ENCODE measurements at regions not wholly inside any gene's neighbourhood (a gene's known extent, or its start where the extent isn't known, plus 50 kb on each side); places are given as distances from the start of the nearest gene placed in this dataset.

DNA sequence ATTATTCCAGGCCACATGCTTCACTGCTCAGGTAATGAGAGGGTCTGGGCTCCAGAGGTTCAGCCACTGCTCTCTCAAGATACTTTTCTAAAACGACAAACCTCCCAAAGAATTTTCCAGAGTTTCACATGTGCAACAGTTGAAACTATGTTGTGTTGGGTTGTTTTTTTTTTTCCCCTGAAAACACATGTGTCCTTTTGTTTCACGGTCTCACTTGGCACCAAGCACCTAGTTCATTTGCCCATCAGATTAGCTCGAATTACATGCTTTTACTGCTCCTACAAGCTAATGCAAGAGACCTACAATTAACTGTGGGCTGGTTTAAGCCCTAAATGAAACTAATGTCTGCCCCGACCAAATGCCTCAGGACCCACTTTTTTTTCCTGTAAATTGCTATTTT is 313.3 kb downstream of the FGFR2 start:
- H3K27ac ChIP-seq, result no peak overlapping the region
- no peaks in the 10 kb centered on the region for H3K9me3 ChIP-seq
- H3K27me3 ChIP-seq, result no peaks in the 10 kb centered on the region
- no peak for ATAC-seq
- DNase-seq, result no peak
- in situ Hi-C loops (cut with MboI; ENCODE audit: low sequenced_read_pairs in 4 of 4), result no loop called here
- no peak for TF ChIP-seq CTCF (IDR thresholded peaks at IDR 0.05 in 4 of 5, conservative IDR thresholded peaks at IDR 0.05 in 1 of 5)
- no peak for TF ChIP-seq POLR2A (IDR thresholded peaks at IDR 0.05)
- H3K36me3 ChIP-seq, result no peaks in the 10 kb centered on the region
- H3K4me1 ChIP-seq, result no peaks in the 10 kb centered on the region
- intact Hi-C loops (cut with DNase I; ENCODE audit: low total_unique reads), result no loop called here
- no peak overlapping the region for H3K4me3 ChIP-seq

- no peak overlapping the region for H3K4me3 ChIP-seq
- H3K4me1 ChIP-seq, result no peaks in the 10 kb centered on the region
- DNase-seq, result no peak
- in situ Hi-C loops (cut with MboI; ENCODE audit: low sequenced_read_pairs in 4 of 4), result no loop called here
- H3K27me3 ChIP-seq, result no peaks in the 10 kb centered on the region
- no peak overlapping the region for H3K27ac ChIP-seq
- TF ChIP-seq CTCF (IDR thresholded peaks at IDR 0.05 in 4 of 5, conservative IDR thresholded peaks at IDR 0.05 in 1 of 5) (no peak), POLR2A (IDR thresholded peaks at IDR 0.05) (no peak)
- H3K9me3 ChIP-seq, result no peaks in the 10 kb centered on the region
- no peaks in the 10 kb centered on the region for H3K36me3 ChIP-seq
- intact Hi-C loops (cut with DNase I; ENCODE audit: low total_unique reads), result no loop called here
- no peak for ATAC-seq
Observed at GRCh38 chr10:121285406-121286196, 312.6 kb downstream of the FGFR2 start.

DNA sequence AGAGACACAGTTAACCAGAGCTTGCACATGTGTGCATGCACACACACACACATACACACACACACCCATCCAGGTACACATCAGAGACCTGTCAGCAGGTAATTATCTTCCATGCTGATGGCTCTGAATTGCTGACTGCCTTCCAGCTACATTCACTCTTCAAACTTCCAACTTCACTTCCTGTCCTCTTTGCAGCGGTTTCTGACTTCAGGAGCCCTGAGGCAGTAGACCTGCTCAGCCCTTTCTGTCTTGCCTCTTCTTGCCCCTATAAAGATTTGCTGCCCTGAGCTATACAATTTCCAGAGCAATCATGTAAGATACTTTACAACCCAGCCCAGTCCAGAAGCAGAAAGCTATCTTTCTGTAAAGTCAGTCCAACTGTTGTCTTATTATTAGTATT is 310.2 kb downstream of the FGFR2 start:
- Histone ChIP-seq H3K9me3 (no peaks in the 10 kb centered on the region), H3K36me3 (no peaks in the 10 kb centered on the region), H3K4me1 (no peaks in the 10 kb centered on the region), H3K4me3 (no peak overlapping the region), H3K27ac (no peak overlapping the region), H3K27me3 (no peaks in the 10 kb centered on the region)
- no peak for DNase-seq
- in situ Hi-C loops (cut with MboI; ENCODE audit: low sequenced_read_pairs in 4 of 4) (no loop called here), intact Hi-C loops (cut with DNase I; ENCODE audit: low total_unique reads) (no loop called here)
- ATAC-seq, result no peak
- no peak for TF ChIP-seq POLR2A (IDR thresholded peaks at IDR 0.05)

DNA sequence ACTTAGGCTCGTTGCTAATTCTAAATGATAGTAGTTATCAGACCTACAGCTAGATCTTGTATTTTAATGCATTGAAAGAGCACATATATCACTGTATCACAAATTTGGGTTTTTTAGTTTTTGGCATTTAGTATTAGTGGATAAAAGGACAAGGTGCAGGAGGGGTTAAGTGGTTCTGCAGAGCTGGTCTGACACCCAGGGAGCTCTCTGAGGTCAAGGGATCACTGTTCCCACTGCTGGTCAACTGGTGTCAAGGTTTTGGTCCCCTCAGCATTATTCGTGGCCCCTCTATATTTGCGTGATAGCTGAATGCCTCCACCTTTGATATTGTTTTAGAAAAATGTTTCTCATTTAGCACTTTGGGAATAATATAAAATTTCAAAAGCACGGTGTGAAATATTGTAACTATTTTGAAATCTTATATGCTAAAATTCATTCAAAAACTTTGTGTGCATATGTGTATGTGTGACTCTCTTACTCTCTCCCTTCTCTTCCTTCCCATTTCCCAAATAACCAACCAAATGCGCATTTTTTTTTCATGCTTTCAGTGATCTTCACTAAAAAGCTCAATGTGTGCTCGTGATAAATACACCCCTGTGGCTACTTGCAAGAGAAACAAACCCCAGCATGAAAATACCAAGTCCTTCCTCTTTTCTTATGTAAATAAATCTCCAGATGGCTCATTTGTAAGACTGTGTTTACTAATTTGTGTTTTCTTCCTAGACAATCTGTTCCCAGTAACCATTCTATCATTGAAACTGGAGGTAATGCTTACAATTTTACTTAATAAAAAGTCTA is 309.2 kb downstream of the FGFR2 start:
- Histone ChIP-seq H3K9me3 (no peaks in the 10 kb centered on the region), H3K4me1 (no peaks in the 10 kb centered on the region), H3K27me3 (peaks cover 0 to 2% (median 0%) of the 10 kb centered on the region in 3 donors), H3K4me3 (no peak overlapping the region), H3K36me3 (no peaks in the 10 kb centered on the region), H3K27ac (no peak overlapping the region)
- no peak for DNase-seq
- ATAC-seq, result no peak
- no peak for TF ChIP-seq CTCF (IDR thresholded peaks at IDR 0.05 in 4 of 5, conservative IDR thresholded peaks at IDR 0.05 in 1 of 5)
- no peak for TF ChIP-seq POLR2A (IDR thresholded peaks at IDR 0.05)
- in situ Hi-C loops (cut with MboI; ENCODE audit: low sequenced_read_pairs in 4 of 4) (no loop called here), intact Hi-C loops (cut with DNase I; ENCODE audit: low total_unique reads) (no loop called here)

GRCh38 chr10:121289800-121290199 is 308.4 kb downstream of the FGFR2 start:
- Histone ChIP-seq H3K27ac (no peak overlapping the region), H3K9me3 (no peaks in the 10 kb centered on the region), H3K36me3 (no peaks in the 10 kb centered on the region), H3K27me3 (peaks cover 0 to 3% (median 0%) of the 10 kb centered on the region in 3 donors), H3K4me1 (no peaks in the 10 kb centered on the region), H3K4me3 (no peak overlapping the region)
- DNase-seq, result no peak
- no peak for ATAC-seq
- intact Hi-C loops (cut with DNase I; ENCODE audit: low total_unique reads), result no loop called here
- in situ Hi-C loops (cut with MboI; ENCODE audit: low sequenced_read_pairs in 4 of 4), result no loop called here
- TF ChIP-seq CTCF (IDR thresholded peaks at IDR 0.05 in 4 of 5, conservative IDR thresholded peaks at IDR 0.05 in 1 of 5) (no peak), POLR2A (IDR thresholded peaks at IDR 0.05) (no peak)

Measured in gastrocnemius medialis (tissue), 4 donors.